GM18511 (cell line): ENCODE measurements at regions not wholly inside any gene's neighbourhood (a gene's known extent, or its start where the extent isn't known, plus 50 kb on each side); places are given as distances from the start of the nearest gene placed in this dataset.

Experiments used
- ATAC-seq: cut with Tn5 transposase; IDR thresholded peaks from one replicate; pipeline ENCODE4 v1.9.1; 2021; ENCODE audit warnings: mild to moderate bottlenecking, moderate library complexity; ENCODE audit not compliant: unreplicated experiment

DNA sequence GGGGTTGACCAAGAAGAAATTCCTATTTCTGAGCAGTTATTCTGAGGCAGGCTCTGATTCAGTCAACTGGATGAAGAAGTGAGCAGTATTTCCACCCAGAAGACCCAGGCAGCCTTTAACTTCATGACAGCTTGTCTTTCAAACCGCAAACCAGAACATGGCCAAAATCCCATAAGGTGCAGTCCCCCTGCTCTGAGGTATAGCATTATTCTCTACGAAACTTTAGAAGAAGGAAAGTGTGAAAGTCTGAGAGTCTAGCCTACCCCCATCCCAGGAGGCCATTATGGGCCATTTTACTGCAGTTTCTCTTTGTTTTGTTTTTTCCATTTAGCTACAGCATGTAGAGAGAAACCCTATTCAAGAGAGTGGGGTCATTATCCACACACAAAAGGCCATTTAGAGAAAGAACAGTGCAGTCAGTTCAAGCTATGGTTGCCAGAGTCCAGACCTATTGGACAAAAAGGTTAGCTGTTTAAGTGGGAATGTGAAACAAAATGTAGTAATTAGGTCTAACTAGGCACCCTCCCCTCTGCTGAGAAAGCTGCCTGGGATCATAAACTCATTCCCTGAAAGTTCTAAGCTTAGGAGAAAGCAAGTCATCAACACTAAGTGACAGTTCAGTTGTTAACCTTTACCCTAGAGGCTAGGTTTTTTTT lies 52.1 kb upstream of the RASGEF1B start:
- peak; percentile 68 for ATAC-seq

GRCh38 chr4:81522711-81523110 lies 51.0 kb upstream of the RASGEF1B start:
- no peak for ATAC-seq

DNA sequence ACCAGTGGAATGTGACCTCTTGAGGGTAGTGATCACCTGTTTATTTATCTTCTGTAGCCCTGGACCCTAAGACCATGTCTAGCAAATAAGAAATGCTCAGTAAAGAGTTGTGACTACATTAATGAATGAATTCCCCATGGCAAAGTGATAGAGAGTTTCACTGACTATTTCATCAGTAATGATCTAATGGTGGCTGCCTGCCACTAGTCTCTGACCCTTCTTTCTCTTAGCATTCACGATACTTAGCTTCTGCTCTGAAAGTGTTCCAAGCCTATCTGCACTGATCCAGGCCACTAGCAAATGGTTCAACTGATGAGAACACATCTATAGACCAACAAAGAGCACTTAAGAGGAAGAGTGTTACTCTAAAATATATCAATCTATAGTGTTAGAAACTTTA lies 50.0 kb upstream of the RASGEF1B start:
- ATAC-seq: no peak
